SK-N-SH (cell line): ENCODE measurements at regions not wholly inside any gene's neighbourhood (a gene's known extent, or its start where the extent isn't known, plus 50 kb on each side); places are given as distances from the start of the nearest gene placed in this dataset.

ENCODE experiments used
- CTCF ChIP-seq: fragments of 200-600 bp; sonication (generic); IDR thresholded peaks from 2 replicates; pipeline ENCODE4 v1.6.1; 2017; ENCODE audit warnings: antibody characterized with exemption, mild to moderate bottlenecking, moderate library complexity
- EZH2phosphoT487 ChIP-seq: fragments of 200-600 bp; sonication (generic); IDR thresholded peaks from 2 replicates; pipeline ENCODE4 v1.6.1; 2017; ENCODE audit warnings: low read depth, mixed run types, mild to moderate bottlenecking, antibody characterized with exemption, moderate library complexity, borderline replicate concordance
- MXI1 ChIP-seq: IDR thresholded peaks from 2 replicates; pipeline ENCODE4 v1.6.1; 2012; ENCODE audit warnings: mild to moderate bottlenecking, low read depth, low read length, improper control_type of control experiment
- NRF1 ChIP-seq: IDR thresholded peaks from 2 replicates; pipeline ENCODE4 v1.6.1; 2012; ENCODE audit warnings: low read depth, mild to moderate bottlenecking, low read length
- POLR2AphosphoS5 ChIP-seq: IDR thresholded peaks from 2 replicates; pipeline ENCODE4 v1.6.1; 2012; ENCODE audit warnings: low read depth, low read length
- REST ChIP-seq: IDR thresholded peaks from 2 replicates; pipeline ENCODE4 v1.6.1; 2012; ENCODE audit warnings: mild to moderate bottlenecking, low read depth, low read length, moderate library complexity
- RXRA ChIP-seq: IDR thresholded peaks from 2 replicates; pipeline ENCODE4 v1.4.0; 2012; ENCODE audit warnings: low read depth, mild to moderate bottlenecking, borderline replicate concordance
- SMC3 ChIP-seq: IDR thresholded peaks from 2 replicates; pipeline ENCODE4 v1.6.1; 2012; ENCODE audit warnings: low read depth, low read length, improper control_type of control experiment
- TAF1 ChIP-seq: IDR thresholded peaks from 2 replicates; pipeline ENCODE4 v1.6.1; 2012; ENCODE audit warnings: low read depth, mild to moderate bottlenecking, low read length, moderate library complexity, borderline replicate concordance
- USF2 ChIP-seq: fragments of 150-350 bp; IDR thresholded peaks from 2 replicates; pipeline ENCODE4 v1.6.1; 2017; ENCODE audit warnings: antibody characterized with exemption, low read length, low read depth, borderline replicate concordance
- YY1 ChIP-seq: IDR thresholded peaks from 2 replicates; pipeline ENCODE4 v1.4.0; 2012; ENCODE audit warnings: low read depth, mild to moderate bottlenecking

GRCh38 chr1:190578017-190578416 lies 100.4 kb upstream of the BRINP3 start:
- TF ChIP-seq USF2 (no peak), CTCF (no peak), RXRA (no peak), REST (no peak), YY1 (no peak), TAF1 (no peak), NRF1 (no peak), EZH2phosphoT487 (no peak), SMC3 (no peak), POLR2AphosphoS5 (no peak), MXI1 (peak; percentile 60; the same call in 1 of the 2 replicates)
